ENCODE measurements at regions not wholly inside any gene's neighbourhood (a gene's known extent, or its start where the extent isn't known, plus 50 kb on each side); places are given as distances from the start of the nearest gene placed in this dataset.

- TF ChIP-seq CTCF (IDR thresholded peaks at IDR 0.05) (no peak), POLR2A (IDR thresholded peaks at IDR 0.05) (no peak)
These were observed 233.4 kb downstream of the NFATC2 start for GRCh38 chr20:51309128-51309527.

Data from lower leg skin (tissue), 3 donors.